A673 (cell line): ENCODE measurements at regions not wholly inside any gene's neighbourhood (a gene's known extent, or its start where the extent isn't known, plus 50 kb on each side); places are given as distances from the start of the nearest gene placed in this dataset.
"Not testable (repeated sequence)": the region's sequence is repeated elsewhere in the genome, so short reads cannot be mapped to it uniquely, and the experiment has no call there.

Experiments
- BruUV-seq: library from RNA; stranded (reverse); fragments of 400-500 nt; replicated peaks from 2 replicates; lab custom pipeline; 2021; lab: Mats Ljungman, UMichigan
- CTCF ChIA-PET: fragments of 300-600 bp; sonication (Branson Sonifier 250); formaldehyde crosslinking; loops from one replicate; lab custom pipeline; 2022; ENCODE audit warnings: antibody characterized with exemption; lab: Charles Lee
- POLR2A ChIA-PET: fragments of 300-600 bp; sonication (Branson Sonifier 250); formaldehyde crosslinking; loops from one replicate; lab custom pipeline; 2022; ENCODE audit warnings: antibody characterized with exemption; ENCODE audit not compliant: low non-redundant PET; lab: Charles Lee
- DNase-seq: peaks from one replicate; pipeline ENCODE4 v3.0.0-alpha.2; 2015; ENCODE audit warnings: low spot score
- H3K27ac ChIP-seq: fragments of 200-600 bp; sonication (generic); 2 replicates; pipeline ENCODE4 v1.5.1; 2016; ENCODE audit warnings: mixed run types, low read depth, mild to moderate bottlenecking, mixed read lengths, antibody characterized with exemption, low read length; ENCODE audit not compliant: poor library complexity, severe bottlenecking
- H3K27me3 ChIP-seq: fragments of 200-600 bp; sonication (generic); replicated peaks from 2 replicates; pipeline ENCODE4 v1.6.1; 2017; ENCODE audit warnings: mixed run types, low read depth, mild to moderate bottlenecking, mixed read lengths, antibody characterized with exemption, low read length; ENCODE audit not compliant: insufficient read depth, poor library complexity
- H3K36me3 ChIP-seq: fragments of 200-600 bp; sonication (generic); 2 replicates; pipeline ENCODE4 v1.6.1; 2016; ENCODE audit warnings: mixed run types, mild to moderate bottlenecking, mixed read lengths, antibody characterized with exemption, low read length; ENCODE audit not compliant: insufficient read depth, poor library complexity, severe bottlenecking
- H3K4me1 ChIP-seq: fragments of 200-600 bp; sonication (generic); 2 replicates; pipeline ENCODE4 v1.6.1; 2017; ENCODE audit warnings: mixed run types, mild to moderate bottlenecking, mixed read lengths, antibody characterized with exemption, low read length; ENCODE audit not compliant: insufficient read depth, poor library complexity, severe bottlenecking
- H3K4me3 ChIP-seq: fragments of 200-600 bp; sonication (generic); 2 replicates; pipeline ENCODE4 v1.5.1; 2016; ENCODE audit warnings: low read depth, mixed run types, mild to moderate bottlenecking, mixed read lengths, low read length; ENCODE audit not compliant: poor library complexity, severe bottlenecking
- H3K9me3 ChIP-seq: fragments of 200-600 bp; sonication (generic); 2 replicates; pipeline ENCODE4 v1.6.1; 2016; ENCODE audit warnings: mixed run types, low read depth, mild to moderate bottlenecking, mixed read lengths, antibody characterized with exemption, low read length; ENCODE audit not compliant: poor library complexity, severe bottlenecking
- intact Hi-C: fragments of 100-400 bp; cut with micrococcal nuclease; formaldehyde crosslinking; loops from one replicate; pipeline ENCODE4 v1.10.0; 2022; ENCODE audit not compliant: unreplicated experiment

- DNase-seq, intact Hi-C loops, H3K4me3 ChIP-seq, H3K27me3 ChIP-seq, CTCF ChIA-PET, POLR2A ChIA-PET, H3K9me3 ChIP-seq, H3K36me3 ChIP-seq, BruUV-seq, H3K4me1 ChIP-seq: not testable (repeated sequence)
- peak overlapping the region; percentile 57 for H3K27ac ChIP-seq
Measured at GRCh38 chr2:111463238-111463848, 342.6 kb downstream of the BCL2L11 start.

- H3K4me3 ChIP-seq, intact Hi-C loops, POLR2A ChIA-PET, H3K27me3 ChIP-seq, H3K36me3 ChIP-seq, BruUV-seq, H3K4me1 ChIP-seq, CTCF ChIA-PET, DNase-seq, H3K9me3 ChIP-seq: not testable (repeated sequence)
- peak overlapping the region; percentile 57 for H3K27ac ChIP-seq
Measured at GRCh38 chr2:111463956-111464355, 343.2 kb downstream of the BCL2L11 start.

GRCh38 chr2:111464367-111464766 is 343.7 kb downstream of the BCL2L11 start:
- H3K9me3 ChIP-seq, H3K27me3 ChIP-seq, intact Hi-C loops, DNase-seq, POLR2A ChIA-PET, H3K36me3 ChIP-seq, H3K27ac ChIP-seq, H3K4me1 ChIP-seq, CTCF ChIA-PET, H3K4me3 ChIP-seq, BruUV-seq: not testable (repeated sequence)

- intact Hi-C loops, BruUV-seq, H3K27ac ChIP-seq: not testable (repeated sequence)
Measured at GRCh38 chr2:111465521-111465920, 344.8 kb downstream of the BCL2L11 start.

GRCh38 chr2:111466744-111467143 is 346.0 kb downstream of the BCL2L11 start:
- H3K36me3 ChIP-seq, BruUV-seq, CTCF ChIA-PET, DNase-seq, intact Hi-C loops, H3K27me3 ChIP-seq, POLR2A ChIA-PET, H3K4me3 ChIP-seq, H3K9me3 ChIP-seq, H3K4me1 ChIP-seq, H3K27ac ChIP-seq: not testable (repeated sequence)

More at GRCh38 chr2:111465521-111465920, 344.8 kb downstream of the BCL2L11 start:
- POLR2A ChIA-PET, DNase-seq, H3K4me3 ChIP-seq, H3K9me3 ChIP-seq, CTCF ChIA-PET, H3K4me1 ChIP-seq, H3K36me3 ChIP-seq, H3K27me3 ChIP-seq: not testable (repeated sequence)

GRCh38 chr2:111470924-111471323 is 350.2 kb downstream of the BCL2L11 start:
- POLR2A ChIA-PET, CTCF ChIA-PET, H3K27ac ChIP-seq, H3K27me3 ChIP-seq, BruUV-seq, intact Hi-C loops, DNase-seq, H3K4me3 ChIP-seq, H3K9me3 ChIP-seq, H3K36me3 ChIP-seq, H3K4me1 ChIP-seq: not testable (repeated sequence)

- BruUV-seq, CTCF ChIA-PET, H3K27me3 ChIP-seq, DNase-seq, H3K9me3 ChIP-seq, H3K27ac ChIP-seq, H3K36me3 ChIP-seq, POLR2A ChIA-PET, H3K4me1 ChIP-seq, intact Hi-C loops, H3K4me3 ChIP-seq: not testable (repeated sequence)
Measured at GRCh38 chr2:111471791-111472530, 351.2 kb downstream of the BCL2L11 start.
